Esophagus muscularis mucosa (tissue), 4 donors: ENCODE measurements at regions not wholly inside any gene's neighbourhood (a gene's known extent, or its start where the extent isn't known, plus 50 kb on each side); places are given as distances from the start of the nearest gene placed in this dataset.

Experiments used
- EP300 ChIP-seq: sonication (generic); formaldehyde crosslinking; IDR thresholded peaks from one replicate; pipeline ENCODE4 v1.6.1; 2017; ENCODE audit warnings: antibody characterized with exemption
- POLR2A ChIP-seq: fragments of 450-650 bp; IDR thresholded peaks from one replicate; pipeline ENCODE4 v1.6.1; 2017; ENCODE audit warnings: antibody characterized with exemption, moderate library complexity, mild to moderate bottlenecking, low read depth
- POLR2AphosphoS5 ChIP-seq, 2 donors: sonication (generic); formaldehyde crosslinking; IDR thresholded peaks; one replicate each; pipeline ENCODE4 v1.6.1; 2017; ENCODE audit warnings: antibody characterized with exemption in 2 of 2
- TF ChIP-seq, protein P1 (sequence below), 3 experiments: fragments of 200-600 bp in 2 of 3; fragments of 450-650 bp in 1 of 3; sonication (generic) in 2 of 3; IDR thresholded peaks; one replicate each; pipeline ENCODE4 v1.5.1; 2017 to 2019; ENCODE audit warnings: antibody characterized with exemption in 3 of 3, mild to moderate bottlenecking in 2 of 3, moderate library complexity in 1 of 3

DNA sequence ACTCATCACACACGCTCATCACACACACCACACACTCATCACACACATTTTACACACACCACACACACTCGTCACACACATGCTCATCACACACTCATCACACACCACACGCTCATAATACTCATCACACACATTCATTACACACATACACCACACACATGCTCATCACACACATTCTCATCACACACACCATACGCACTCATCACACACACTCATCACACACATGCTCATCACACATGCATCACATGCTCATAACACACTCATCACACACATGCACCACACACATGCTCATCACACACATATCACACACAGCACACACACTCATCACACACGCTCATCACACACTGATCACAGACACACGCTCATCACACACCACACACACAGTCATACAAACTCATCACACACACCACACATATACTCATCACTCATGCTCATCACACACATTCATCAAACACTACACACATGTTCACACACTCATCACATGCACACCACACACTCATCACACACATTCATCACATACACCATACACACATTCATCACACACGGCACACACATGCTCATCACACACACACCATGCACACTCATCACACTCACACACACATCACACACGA lies 247.1 kb upstream of the SGCG start:
- TF ChIP-seq, protein P1, sequence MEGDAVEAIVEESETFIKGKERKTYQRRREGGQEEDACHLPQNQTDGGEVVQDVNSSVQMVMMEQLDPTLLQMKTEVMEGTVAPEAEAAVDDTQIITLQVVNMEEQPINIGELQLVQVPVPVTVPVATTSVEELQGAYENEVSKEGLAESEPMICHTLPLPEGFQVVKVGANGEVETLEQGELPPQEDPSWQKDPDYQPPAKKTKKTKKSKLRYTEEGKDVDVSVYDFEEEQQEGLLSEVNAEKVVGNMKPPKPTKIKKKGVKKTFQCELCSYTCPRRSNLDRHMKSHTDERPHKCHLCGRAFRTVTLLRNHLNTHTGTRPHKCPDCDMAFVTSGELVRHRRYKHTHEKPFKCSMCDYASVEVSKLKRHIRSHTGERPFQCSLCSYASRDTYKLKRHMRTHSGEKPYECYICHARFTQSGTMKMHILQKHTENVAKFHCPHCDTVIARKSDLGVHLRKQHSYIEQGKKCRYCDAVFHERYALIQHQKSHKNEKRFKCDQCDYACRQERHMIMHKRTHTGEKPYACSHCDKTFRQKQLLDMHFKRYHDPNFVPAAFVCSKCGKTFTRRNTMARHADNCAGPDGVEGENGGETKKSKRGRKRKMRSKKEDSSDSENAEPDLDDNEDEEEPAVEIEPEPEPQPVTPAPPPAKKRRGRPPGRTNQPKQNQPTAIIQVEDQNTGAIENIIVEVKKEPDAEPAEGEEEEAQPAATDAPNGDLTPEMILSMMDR (IDR thresholded peaks at IDR 0.05), result no peak
- no peak for TF ChIP-seq POLR2A
- TF ChIP-seq EP300, result no peak
- TF ChIP-seq POLR2AphosphoS5 (IDR thresholded peaks at IDR 0.05), result no peak
